Prostate gland (tissue), 2 donors: ENCODE measurements at regions not wholly inside any gene's neighbourhood (a gene's known extent, or its start where the extent isn't known, plus 50 kb on each side); places are given as distances from the start of the nearest gene placed in this dataset.

Experiments used
- DNase-seq: peaks from one replicate; pipeline ENCODE4 v3.0.0-alpha.2; 2019; ENCODE audit warnings: low spot score
- H3K27ac ChIP-seq, 2 donors: fragments of 200-600 bp; sonication (generic); 2 replicates each; pipeline ENCODE4 v1.5.1; 2017 to 2019
- H3K27me3 ChIP-seq: fragments of 200-600 bp; sonication (generic); replicated peaks from 2 replicates; pipeline ENCODE4 v1.5.1; 2019; ENCODE audit not compliant: insufficient read depth
- H3K36me3 ChIP-seq, 2 donors: fragments of 200-600 bp; sonication (generic); 1 replicate in 1 of 2; 2 replicates in 1 of 2; pipeline versions ENCODE4 v1.5.1 to v1.8.1; 2017 to 2019
- H3K4me1 ChIP-seq: fragments of 200-600 bp; sonication (generic); replicated peaks from 2 replicates; pipeline ENCODE4 v1.5.1; 2019
- H3K4me3 ChIP-seq, 2 donors: fragments of 200-600 bp; sonication (generic); 2 replicates each; pipeline ENCODE4 v1.5.1; 2017 to 2019
- H3K9me3 ChIP-seq: fragments of 200-600 bp; sonication (generic); 2 replicates; pipeline ENCODE4 v1.5.1; 2017
- POLR2A ChIP-seq: fragments of 450-650 bp; IDR thresholded peaks from one replicate; pipeline ENCODE4 v1.6.1; 2016; ENCODE audit warnings: antibody characterized with exemption, mild to moderate bottlenecking
- POLR2AphosphoS5 ChIP-seq: sonication (generic); formaldehyde crosslinking; IDR thresholded peaks from one replicate; pipeline ENCODE4 v1.6.1; 2017; ENCODE audit warnings: antibody characterized with exemption
- WGBS: methylation state at CpG from one replicate; pipeline ENCODE4 v1.1.5; 2018; 5-methylcytosine and 5-hydroxymethylcytosine counted together
- intact Hi-C: fragments of 100-400 bp; cut with DNase I; formaldehyde crosslinking; loops from one replicate; pipeline ENCODE4 v1.14.2; 2022
- TF ChIP-seq, protein P1 (sequence below), 4 experiments: fragments of 200-600 bp in 2 of 4; fragments of 450-650 bp in 2 of 4; sonication (generic) in 2 of 4; IDR thresholded peaks; 1 replicate in 3 of 4; 2 replicates in 1 of 4; pipeline ENCODE4 v1.5.1; 2016 to 2019; ENCODE audit warnings: antibody characterized with exemption in 4 of 4, mild to moderate bottlenecking in 2 of 4, moderate library complexity in 2 of 4

- WGBS: 83% methylated on average over 5 of the region's 5 CpGs
- no peaks in the 10 kb centered on the region for H3K4me1 ChIP-seq
- no peak overlapping the region for H3K4me3 ChIP-seq
- no peak for DNase-seq
- no peak overlapping the region for H3K27ac ChIP-seq
- TF ChIP-seq POLR2A (no peak), POLR2AphosphoS5 (no peak)
- TF ChIP-seq, protein P1, sequence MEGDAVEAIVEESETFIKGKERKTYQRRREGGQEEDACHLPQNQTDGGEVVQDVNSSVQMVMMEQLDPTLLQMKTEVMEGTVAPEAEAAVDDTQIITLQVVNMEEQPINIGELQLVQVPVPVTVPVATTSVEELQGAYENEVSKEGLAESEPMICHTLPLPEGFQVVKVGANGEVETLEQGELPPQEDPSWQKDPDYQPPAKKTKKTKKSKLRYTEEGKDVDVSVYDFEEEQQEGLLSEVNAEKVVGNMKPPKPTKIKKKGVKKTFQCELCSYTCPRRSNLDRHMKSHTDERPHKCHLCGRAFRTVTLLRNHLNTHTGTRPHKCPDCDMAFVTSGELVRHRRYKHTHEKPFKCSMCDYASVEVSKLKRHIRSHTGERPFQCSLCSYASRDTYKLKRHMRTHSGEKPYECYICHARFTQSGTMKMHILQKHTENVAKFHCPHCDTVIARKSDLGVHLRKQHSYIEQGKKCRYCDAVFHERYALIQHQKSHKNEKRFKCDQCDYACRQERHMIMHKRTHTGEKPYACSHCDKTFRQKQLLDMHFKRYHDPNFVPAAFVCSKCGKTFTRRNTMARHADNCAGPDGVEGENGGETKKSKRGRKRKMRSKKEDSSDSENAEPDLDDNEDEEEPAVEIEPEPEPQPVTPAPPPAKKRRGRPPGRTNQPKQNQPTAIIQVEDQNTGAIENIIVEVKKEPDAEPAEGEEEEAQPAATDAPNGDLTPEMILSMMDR (IDR thresholded peaks at IDR 0.05): no peak
- intact Hi-C loops: loop anchor here (10.0 kb wide), 2 partner anchors 157 to 193 kb away; no protein-coding TSS in a partner anchor
- no peaks in the 10 kb centered on the region for H3K36me3 ChIP-seq
- H3K27me3 ChIP-seq: no peaks in the 10 kb centered on the region
- H3K9me3 ChIP-seq: no peaks in the 10 kb centered on the region
Measured at GRCh38 chr2:238787501-238787900, 60.4 kb upstream of the TWIST2 start.

DNA sequence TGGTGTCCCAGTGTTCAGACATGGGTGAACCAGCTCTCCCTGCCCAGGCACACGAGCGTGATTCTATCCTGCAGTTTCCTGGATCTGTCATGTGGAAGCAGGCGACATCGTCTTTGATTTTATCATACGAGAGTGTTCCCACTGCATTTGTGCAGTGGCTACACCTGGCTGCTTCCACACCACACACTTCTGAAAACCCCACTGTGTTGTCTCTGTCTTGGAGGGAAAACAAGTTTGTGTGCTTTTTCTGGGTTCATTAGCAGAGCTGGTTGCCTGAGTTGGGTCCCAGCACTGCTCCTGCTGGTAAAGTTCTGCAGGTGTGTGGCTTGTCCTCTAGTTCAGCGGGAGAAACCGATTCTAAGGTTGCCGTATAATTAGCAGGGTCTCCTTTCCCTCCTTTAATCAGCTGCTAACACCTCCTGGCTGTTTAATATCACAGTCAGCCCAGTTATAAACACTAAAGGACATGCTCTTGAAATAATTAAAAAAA lies 58.5 kb upstream of the TWIST2 start:
- H3K4me1 ChIP-seq: no peaks in the 10 kb centered on the region
- no peaks in the 10 kb centered on the region for H3K36me3 ChIP-seq
- WGBS: 82% methylated on average over 8 of the region's 8 CpGs
- TF ChIP-seq, protein P1 (IDR thresholded peaks at IDR 0.05): no peak
- TF ChIP-seq POLR2AphosphoS5: no peak
- no peaks in the 10 kb centered on the region for H3K9me3 ChIP-seq
- intact Hi-C loops: loop anchor here (10.0 kb wide), 2 partner anchors 155 to 195 kb away; no protein-coding TSS in a partner anchor
- H3K4me3 ChIP-seq: no peak overlapping the region
- H3K27ac ChIP-seq: no peak overlapping the region
- no peak for DNase-seq
- no peaks in the 10 kb centered on the region for H3K27me3 ChIP-seq

GRCh38 chr2:238790126-238790832 lies 57.6 kb upstream of the TWIST2 start:
- WGBS: 81% methylated on average over 16 of the region's 16 CpGs
- H3K4me1 ChIP-seq: no peaks in the 10 kb centered on the region
- H3K4me3 ChIP-seq: no peak overlapping the region
- no peaks in the 10 kb centered on the region for H3K27me3 ChIP-seq
- H3K36me3 ChIP-seq: no peaks in the 10 kb centered on the region
- H3K9me3 ChIP-seq: no peaks in the 10 kb centered on the region
- no peak overlapping the region for H3K27ac ChIP-seq
- TF ChIP-seq POLR2A: no peak
- intact Hi-C loops: no loop called here
- DNase-seq: no peak

DNA sequence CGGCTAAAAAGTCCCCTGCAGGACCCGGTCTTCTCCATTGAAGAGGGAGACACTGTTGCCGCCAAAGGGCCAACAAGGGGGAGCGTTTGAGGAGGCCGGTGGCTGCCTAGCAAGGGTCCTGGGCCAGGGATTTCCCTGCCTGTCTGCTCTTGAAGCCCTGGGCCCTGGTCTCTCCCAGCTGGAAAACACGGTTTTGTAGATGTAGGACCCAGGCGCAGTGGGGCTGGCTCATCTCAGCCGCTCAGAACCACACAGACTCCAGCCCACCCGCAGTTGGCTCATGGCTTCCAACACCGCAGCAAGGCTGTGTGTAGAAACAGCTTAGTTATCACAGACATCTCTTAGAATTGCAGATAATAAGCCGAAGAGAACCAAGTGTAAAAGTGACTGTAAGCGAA lies 57.1 kb upstream of the TWIST2 start:
- H3K27me3 ChIP-seq: no peaks in the 10 kb centered on the region
- TF ChIP-seq POLR2A: no peak
- TF ChIP-seq POLR2AphosphoS5: no peak
- TF ChIP-seq, protein P1 (IDR thresholded peaks at IDR 0.05): no peak
- H3K27ac ChIP-seq: no peak overlapping the region
- H3K36me3 ChIP-seq: no peaks in the 10 kb centered on the region
- intact Hi-C loops: no loop called here
- H3K9me3 ChIP-seq: no peaks in the 10 kb centered on the region
- no peaks in the 10 kb centered on the region for H3K4me1 ChIP-seq
- no peak for DNase-seq
- 41% methylated on average over 12 of the region's 12 CpGs for WGBS
- no peak overlapping the region for H3K4me3 ChIP-seq

DNA sequence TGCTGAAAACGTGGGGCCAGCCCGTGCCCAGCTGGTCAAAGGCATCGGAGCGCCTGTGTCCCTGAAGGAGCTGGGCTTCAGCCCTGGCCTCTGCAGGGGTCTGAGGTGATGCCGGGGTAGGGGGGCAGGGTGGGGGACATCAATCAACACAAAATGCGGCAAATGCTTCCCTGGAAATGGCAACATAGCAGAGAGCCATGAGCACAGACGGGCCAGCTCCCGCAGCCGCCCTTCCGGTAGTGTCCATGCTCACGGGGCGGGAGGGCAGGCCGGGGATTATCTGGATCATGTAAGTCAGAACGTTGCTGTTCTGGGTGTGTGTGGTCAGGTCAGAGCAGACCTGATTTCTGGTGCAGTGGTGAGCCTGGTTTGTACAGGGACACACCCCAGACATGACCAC lies 56.5 kb upstream of the TWIST2 start:
- DNase-seq: no peak
- Histone ChIP-seq H3K9me3 (no peaks in the 10 kb centered on the region), H3K4me3 (no peak overlapping the region), H3K27ac (no peak overlapping the region), H3K27me3 (no peaks in the 10 kb centered on the region), H3K4me1 (no peaks in the 10 kb centered on the region), H3K36me3 (no peaks in the 10 kb centered on the region)
- WGBS: 33% methylated on average over 14 of the region's 14 CpGs
- TF ChIP-seq POLR2AphosphoS5: no peak
- TF ChIP-seq, protein P1 (IDR thresholded peaks at IDR 0.05): no peak
- TF ChIP-seq POLR2A: no peak
- intact Hi-C loops: no loop called here
